ENCODE measurements at regions not wholly inside any gene's neighbourhood (a gene's known extent, or its start where the extent isn't known, plus 50 kb on each side); places are given as distances from the start of the nearest gene placed in this dataset.

GRCh38 chr10:121049923-121050322 is 198.8 kb downstream of the WDR11 start:
- Histone ChIP-seq H3K36me3 (replicated peaks in 1 of 2; ENCODE audit: control insufficient read depth in 1 of 2, insufficient read depth in 2 of 2, low read length in 1 of 2) (no peaks in the 10 kb centered on the region), H4K20me1 (ENCODE audit: insufficient read depth) (no peaks in the 10 kb centered on the region), H3K9me2 (no peaks in the 10 kb centered on the region), H3K79me2 (ENCODE audit: insufficient read depth) (no peaks in the 10 kb centered on the region), H3F3A (replicated peaks; ENCODE audit: insufficient read depth) (no peaks in the 10 kb centered on the region), H3K9ac (no peak overlapping the region), H3K4me2 (no peak overlapping the region), H3K9me3 (no peaks in the 10 kb centered on the region), H3K27ac (ENCODE audit: low read depth in 2 of 2, low read length in 1 of 2) (no peak overlapping the region), H3K4me3 (ENCODE audit: low read depth in 2 of 2, low read length in 1 of 2) (no peak overlapping the region), H3K4me1 (ENCODE audit: control insufficient read depth in 1 of 2, insufficient read depth in 2 of 2, low read depth in 1 of 2, low read length in 1 of 2) (no peaks in the 10 kb centered on the region), H2AFZ (ENCODE audit: low read depth) (no peak overlapping the region), H3K27me3 (ENCODE audit: insufficient read depth) (no peaks in the 10 kb centered on the region)
- CTCF ChIA-PET = no interaction called here
- no peak for DNase-seq
- TF ChIP-seq, protein P1, sequence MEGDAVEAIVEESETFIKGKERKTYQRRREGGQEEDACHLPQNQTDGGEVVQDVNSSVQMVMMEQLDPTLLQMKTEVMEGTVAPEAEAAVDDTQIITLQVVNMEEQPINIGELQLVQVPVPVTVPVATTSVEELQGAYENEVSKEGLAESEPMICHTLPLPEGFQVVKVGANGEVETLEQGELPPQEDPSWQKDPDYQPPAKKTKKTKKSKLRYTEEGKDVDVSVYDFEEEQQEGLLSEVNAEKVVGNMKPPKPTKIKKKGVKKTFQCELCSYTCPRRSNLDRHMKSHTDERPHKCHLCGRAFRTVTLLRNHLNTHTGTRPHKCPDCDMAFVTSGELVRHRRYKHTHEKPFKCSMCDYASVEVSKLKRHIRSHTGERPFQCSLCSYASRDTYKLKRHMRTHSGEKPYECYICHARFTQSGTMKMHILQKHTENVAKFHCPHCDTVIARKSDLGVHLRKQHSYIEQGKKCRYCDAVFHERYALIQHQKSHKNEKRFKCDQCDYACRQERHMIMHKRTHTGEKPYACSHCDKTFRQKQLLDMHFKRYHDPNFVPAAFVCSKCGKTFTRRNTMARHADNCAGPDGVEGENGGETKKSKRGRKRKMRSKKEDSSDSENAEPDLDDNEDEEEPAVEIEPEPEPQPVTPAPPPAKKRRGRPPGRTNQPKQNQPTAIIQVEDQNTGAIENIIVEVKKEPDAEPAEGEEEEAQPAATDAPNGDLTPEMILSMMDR (IDR thresholded peaks at IDR 0.05) = no peak
- no peak for TF ChIP-seq USF1 (IDR thresholded peaks at IDR 0.05; ENCODE audit: borderline replicate concordance, low read depth)
- no peak for TF ChIP-seq YY1 (IDR thresholded peaks at IDR 0.05; ENCODE audit: low read depth)
- TF ChIP-seq SIN3A (IDR thresholded peaks at IDR 0.05; ENCODE audit: borderline replicate concordance, low read depth, low read length) = no peak
- TF ChIP-seq JUND (IDR thresholded peaks at IDR 0.05) = no peak
- no peak for TF ChIP-seq FOXM1 (IDR thresholded peaks at IDR 0.05; ENCODE audit: low read depth)
- no peak for TF ChIP-seq RXRA (IDR thresholded peaks at IDR 0.05; ENCODE audit: borderline replicate concordance, low read depth)
- no peak for TF ChIP-seq MEF2A (IDR thresholded peaks at IDR 0.05; ENCODE audit: borderline replicate concordance, low read depth)
- no peak for TF ChIP-seq REST (IDR thresholded peaks at IDR 0.05; ENCODE audit: low read depth, low read length)
- TF ChIP-seq, protein P2, sequence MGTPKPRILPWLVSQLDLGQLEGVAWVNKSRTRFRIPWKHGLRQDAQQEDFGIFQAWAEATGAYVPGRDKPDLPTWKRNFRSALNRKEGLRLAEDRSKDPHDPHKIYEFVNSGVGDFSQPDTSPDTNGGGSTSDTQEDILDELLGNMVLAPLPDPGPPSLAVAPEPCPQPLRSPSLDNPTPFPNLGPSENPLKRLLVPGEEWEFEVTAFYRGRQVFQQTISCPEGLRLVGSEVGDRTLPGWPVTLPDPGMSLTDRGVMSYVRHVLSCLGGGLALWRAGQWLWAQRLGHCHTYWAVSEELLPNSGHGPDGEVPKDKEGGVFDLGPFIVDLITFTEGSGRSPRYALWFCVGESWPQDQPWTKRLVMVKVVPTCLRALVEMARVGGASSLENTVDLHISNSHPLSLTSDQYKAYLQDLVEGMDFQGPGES (IDR thresholded peaks at IDR 0.05; ENCODE audit: low read depth, low read length) = no peak
- no peak for TF ChIP-seq RAD21 (IDR thresholded peaks at IDR 0.05; ENCODE audit: low read length)
- no peak for TF ChIP-seq MXI1 (IDR thresholded peaks at IDR 0.05; ENCODE audit: low read depth, low read length)
- no peak for TF ChIP-seq GATA2 (CRISPR knock-in tag; IDR thresholded peaks at IDR 0.05)
- TF ChIP-seq FOXJ3 (CRISPR knock-in tag; IDR thresholded peaks at IDR 0.05) = no peak
- TF ChIP-seq ZBTB33 (IDR thresholded peaks at IDR 0.05; ENCODE audit: borderline replicate concordance, low read depth) = no peak
- TF ChIP-seq, protein P3, sequence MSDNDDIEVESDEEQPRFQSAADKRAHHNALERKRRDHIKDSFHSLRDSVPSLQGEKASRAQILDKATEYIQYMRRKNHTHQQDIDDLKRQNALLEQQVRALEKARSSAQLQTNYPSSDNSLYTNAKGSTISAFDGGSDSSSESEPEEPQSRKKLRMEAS (IDR thresholded peaks at IDR 0.05; ENCODE audit: low read depth) = no peak
- no peak for TF ChIP-seq NRF1 (IDR thresholded peaks at IDR 0.05; ENCODE audit: low read depth, low read length)
- TF ChIP-seq FOSL2 (IDR thresholded peaks at IDR 0.05; ENCODE audit: borderline replicate concordance, low read depth) = no peak
- POLR2A ChIA-PET = no interaction called here
- WGBS (ENCODE audit: low lambda C conversion rate) = 5% methylated on average over 1 of the region's 1 CpG

All from SK-N-SH (cell line).